ENCODE measurements at regions not wholly inside any gene's neighbourhood (a gene's known extent, or its start where the extent isn't known, plus 50 kb on each side); places are given as distances from the start of the nearest gene placed in this dataset.
A peak's percentile ranks its signal among the peaks of the same experiment; 100 is the strongest.

DNA sequence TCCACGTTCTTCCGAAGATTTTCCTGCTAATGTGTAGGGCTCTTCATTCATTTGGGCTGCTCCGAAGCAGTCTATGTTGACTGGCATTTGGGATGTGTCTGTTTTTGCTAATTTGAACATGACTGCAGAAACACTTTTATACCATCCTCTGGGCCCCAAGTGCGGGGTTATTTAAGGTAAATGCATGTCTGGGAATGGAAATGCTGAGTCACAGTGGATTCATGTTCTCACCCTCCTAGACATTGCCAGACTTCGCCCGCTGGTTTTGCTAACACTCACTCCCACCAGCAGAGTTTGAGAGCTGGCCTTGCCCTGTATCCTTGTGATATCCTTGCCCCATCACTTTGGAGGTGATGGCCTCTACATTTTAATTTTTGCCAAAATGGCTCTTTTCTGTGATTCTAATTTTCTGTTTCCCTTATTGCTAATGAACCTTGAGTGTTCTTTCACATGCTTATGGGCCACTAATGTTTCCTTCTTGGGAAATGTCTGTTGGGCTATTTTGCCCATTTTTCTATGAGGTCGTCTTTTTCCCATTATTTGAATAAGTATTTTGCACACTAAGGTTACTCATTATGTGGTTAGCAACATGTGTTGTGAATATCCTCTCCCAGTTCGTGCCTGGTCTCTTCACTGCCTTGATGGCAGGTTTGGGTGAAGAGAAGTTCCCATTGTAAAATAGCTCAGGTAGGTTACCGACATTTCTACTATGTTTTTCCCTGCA is 204.1 kb downstream of the GLI2 start (continued):
- TF ChIP-seq, protein P1, sequence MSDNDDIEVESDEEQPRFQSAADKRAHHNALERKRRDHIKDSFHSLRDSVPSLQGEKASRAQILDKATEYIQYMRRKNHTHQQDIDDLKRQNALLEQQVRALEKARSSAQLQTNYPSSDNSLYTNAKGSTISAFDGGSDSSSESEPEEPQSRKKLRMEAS (IDR thresholded peaks at IDR 0.05), result peak; percentile 81
- TF ChIP-seq CBX2 (IDR thresholded peaks at IDR 0.05; ENCODE audit: borderline replicate concordance, low read depth) (no peak), POLR2A (IDR thresholded peaks at IDR 0.05; ENCODE audit: low read length) (no peak), HEYL (CRISPR knock-in tag; IDR thresholded peaks at IDR 0.05) (0 out of 2 replicates have a peak, but pooled peaks have one; percentile 53), FOXS1 (CRISPR knock-in tag; IDR thresholded peaks at IDR 0.05) (no peak), KDM5A (IDR thresholded peaks at IDR 0.05) (no peak), JUNB (IDR thresholded peaks at IDR 0.05) (peak; percentile 31; the same call in 1 of the 2 replicates), RARB (CRISPR knock-in tag; IDR thresholded peaks at IDR 0.05) (no peak), HDAC2 (IDR thresholded peaks at IDR 0.05) (no peak), MAZ (IDR thresholded peaks at IDR 0.05; ENCODE audit: borderline replicate concordance, low read depth, low read length) (no peak), CBX8 (IDR thresholded peaks at IDR 0.05) (no peak), CHD4 (IDR thresholded peaks at IDR 0.05; ENCODE audit: borderline replicate concordance) (no peak), HOXB5 (CRISPR knock-in tag; IDR thresholded peaks at IDR 0.05) (no peak; the same call in 1 of the 2 replicates), TP53 (CRISPR knock-in tag; IDR thresholded peaks at IDR 0.05) (no peak), PHF8 (IDR thresholded peaks at IDR 0.05; ENCODE audit: borderline replicate concordance, low read depth) (no peak), BHLHE40 (IDR thresholded peaks at IDR 0.05; ENCODE audit: low read depth, low read length) (no peak), EP300 (IDR thresholded peaks at IDR 0.05) (peak; percentile 42 to 69; a peak in 2 of 5 replicates), FOSL2 (IDR thresholded peaks at IDR 0.05) (no peak), FOSL2 (CRISPR knock-in tag; IDR thresholded peaks at IDR 0.05) (peak; percentile 79), MYC (IDR thresholded peaks at IDR 0.05; ENCODE audit: borderline replicate concordance, low read length) (0 out of 2 replicates have a peak, but pooled peaks have one; percentile 30), RNF2 (IDR thresholded peaks at IDR 0.05; ENCODE audit: borderline replicate concordance, low read depth) (no peak), HOXB13 (CRISPR knock-in tag; IDR thresholded peaks at IDR 0.05; ENCODE audit: low read depth) (peak; percentile 91; the same call in 1 of the 2 replicates), NR3C1 (IDR thresholded peaks at IDR 0.05) (no peak), ZSCAN20 (CRISPR knock-in tag; IDR thresholded peaks at IDR 0.05) (no peak)
- TF ChIP-seq, protein P2, sequence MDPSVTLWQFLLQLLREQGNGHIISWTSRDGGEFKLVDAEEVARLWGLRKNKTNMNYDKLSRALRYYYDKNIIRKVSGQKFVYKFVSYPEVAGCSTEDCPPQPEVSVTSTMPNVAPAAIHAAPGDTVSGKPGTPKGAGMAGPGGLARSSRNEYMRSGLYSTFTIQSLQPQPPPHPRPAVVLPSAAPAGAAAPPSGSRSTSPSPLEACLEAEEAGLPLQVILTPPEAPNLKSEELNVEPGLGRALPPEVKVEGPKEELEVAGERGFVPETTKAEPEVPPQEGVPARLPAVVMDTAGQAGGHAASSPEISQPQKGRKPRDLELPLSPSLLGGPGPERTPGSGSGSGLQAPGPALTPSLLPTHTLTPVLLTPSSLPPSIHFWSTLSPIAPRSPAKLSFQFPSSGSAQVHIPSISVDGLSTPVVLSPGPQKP (IDR thresholded peaks at IDR 0.05; ENCODE audit: low read depth, low read length), result no peak
- TF ChIP-seq, protein P3, sequence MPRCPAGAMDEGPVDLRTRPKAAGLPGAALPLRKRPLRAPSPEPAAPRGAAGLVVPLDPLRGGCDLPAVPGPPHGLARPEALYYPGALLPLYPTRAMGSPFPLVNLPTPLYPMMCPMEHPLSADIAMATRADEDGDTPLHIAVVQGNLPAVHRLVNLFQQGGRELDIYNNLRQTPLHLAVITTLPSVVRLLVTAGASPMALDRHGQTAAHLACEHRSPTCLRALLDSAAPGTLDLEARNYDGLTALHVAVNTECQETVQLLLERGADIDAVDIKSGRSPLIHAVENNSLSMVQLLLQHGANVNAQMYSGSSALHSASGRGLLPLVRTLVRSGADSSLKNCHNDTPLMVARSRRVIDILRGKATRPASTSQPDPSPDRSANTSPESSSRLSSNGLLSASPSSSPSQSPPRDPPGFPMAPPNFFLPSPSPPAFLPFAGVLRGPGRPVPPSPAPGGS (IDR thresholded peaks at IDR 0.05), result no peak
- TF ChIP-seq, protein P4, sequence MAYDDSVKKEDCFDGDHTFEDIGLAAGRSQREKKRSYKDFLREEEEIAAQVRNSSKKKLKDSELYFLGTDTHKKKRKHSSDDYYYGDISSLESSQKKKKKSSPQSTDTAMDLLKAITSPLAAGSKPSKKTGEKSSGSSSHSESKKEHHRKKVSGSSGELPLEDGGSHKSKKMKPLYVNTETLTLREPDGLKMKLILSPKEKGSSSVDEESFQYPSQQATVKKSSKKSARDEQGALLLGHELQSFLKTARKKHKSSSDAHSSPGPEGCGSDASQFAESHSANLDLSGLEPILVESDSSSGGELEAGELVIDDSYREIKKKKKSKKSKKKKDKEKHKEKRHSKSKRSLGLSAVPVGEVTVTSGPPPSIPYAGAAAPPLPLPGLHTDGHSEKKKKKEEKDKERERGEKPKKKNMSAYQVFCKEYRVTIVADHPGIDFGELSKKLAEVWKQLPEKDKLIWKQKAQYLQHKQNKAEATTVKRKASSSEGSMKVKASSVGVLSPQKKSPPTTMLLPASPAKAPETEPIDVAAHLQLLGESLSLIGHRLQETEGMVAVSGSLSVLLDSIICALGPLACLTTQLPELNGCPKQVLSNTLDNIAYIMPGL (CRISPR knock-in tag; IDR thresholded peaks at IDR 0.05; ENCODE audit: borderline replicate concordance), result no peak
- TF ChIP-seq, protein P5, sequence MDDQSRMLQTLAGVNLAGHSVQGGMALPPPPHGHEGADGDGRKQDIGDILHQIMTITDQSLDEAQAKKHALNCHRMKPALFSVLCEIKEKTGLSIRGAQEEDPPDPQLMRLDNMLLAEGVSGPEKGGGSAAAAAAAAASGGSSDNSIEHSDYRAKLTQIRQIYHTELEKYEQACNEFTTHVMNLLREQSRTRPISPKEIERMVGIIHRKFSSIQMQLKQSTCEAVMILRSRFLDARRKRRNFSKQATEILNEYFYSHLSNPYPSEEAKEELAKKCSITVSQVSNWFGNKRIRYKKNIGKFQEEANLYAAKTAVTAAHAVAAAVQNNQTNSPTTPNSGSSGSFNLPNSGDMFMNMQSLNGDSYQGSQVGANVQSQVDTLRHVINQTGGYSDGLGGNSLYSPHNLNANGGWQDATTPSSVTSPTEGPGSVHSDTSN (IDR thresholded peaks at IDR 0.05), result no peak
- TF ChIP-seq, protein P6, sequence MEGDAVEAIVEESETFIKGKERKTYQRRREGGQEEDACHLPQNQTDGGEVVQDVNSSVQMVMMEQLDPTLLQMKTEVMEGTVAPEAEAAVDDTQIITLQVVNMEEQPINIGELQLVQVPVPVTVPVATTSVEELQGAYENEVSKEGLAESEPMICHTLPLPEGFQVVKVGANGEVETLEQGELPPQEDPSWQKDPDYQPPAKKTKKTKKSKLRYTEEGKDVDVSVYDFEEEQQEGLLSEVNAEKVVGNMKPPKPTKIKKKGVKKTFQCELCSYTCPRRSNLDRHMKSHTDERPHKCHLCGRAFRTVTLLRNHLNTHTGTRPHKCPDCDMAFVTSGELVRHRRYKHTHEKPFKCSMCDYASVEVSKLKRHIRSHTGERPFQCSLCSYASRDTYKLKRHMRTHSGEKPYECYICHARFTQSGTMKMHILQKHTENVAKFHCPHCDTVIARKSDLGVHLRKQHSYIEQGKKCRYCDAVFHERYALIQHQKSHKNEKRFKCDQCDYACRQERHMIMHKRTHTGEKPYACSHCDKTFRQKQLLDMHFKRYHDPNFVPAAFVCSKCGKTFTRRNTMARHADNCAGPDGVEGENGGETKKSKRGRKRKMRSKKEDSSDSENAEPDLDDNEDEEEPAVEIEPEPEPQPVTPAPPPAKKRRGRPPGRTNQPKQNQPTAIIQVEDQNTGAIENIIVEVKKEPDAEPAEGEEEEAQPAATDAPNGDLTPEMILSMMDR (IDR thresholded peaks at IDR 0.05), result no peak
- TF ChIP-seq, protein P7, sequence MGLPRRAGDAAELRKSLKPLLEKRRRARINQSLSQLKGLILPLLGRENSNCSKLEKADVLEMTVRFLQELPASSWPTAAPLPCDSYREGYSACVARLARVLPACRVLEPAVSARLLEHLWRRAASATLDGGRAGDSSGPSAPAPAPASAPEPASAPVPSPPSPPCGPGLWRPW (IDR thresholded peaks at IDR 0.05), result no peak
- TF ChIP-seq, protein P8, sequence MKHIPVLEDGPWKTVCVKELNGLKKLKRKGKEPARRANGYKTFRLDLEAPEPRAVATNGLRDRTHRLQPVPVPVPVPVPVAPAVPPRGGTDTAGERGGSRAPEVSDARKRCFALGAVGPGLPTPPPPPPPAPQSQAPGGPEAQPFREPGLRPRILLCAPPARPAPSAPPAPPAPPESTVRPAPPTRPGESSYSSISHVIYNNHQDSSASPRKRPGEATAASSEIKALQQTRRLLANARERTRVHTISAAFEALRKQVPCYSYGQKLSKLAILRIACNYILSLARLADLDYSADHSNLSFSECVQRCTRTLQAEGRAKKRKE (CRISPR knock-in tag; IDR thresholded peaks at IDR 0.05; ENCODE audit: low read depth), result peak; percentile 86; the same call in 1 of the 2 replicates
